ENCODE measurements at regions not wholly inside any gene's neighbourhood (a gene's known extent, or its start where the extent isn't known, plus 50 kb on each side); places are given as distances from the start of the nearest gene placed in this dataset.

DNA sequence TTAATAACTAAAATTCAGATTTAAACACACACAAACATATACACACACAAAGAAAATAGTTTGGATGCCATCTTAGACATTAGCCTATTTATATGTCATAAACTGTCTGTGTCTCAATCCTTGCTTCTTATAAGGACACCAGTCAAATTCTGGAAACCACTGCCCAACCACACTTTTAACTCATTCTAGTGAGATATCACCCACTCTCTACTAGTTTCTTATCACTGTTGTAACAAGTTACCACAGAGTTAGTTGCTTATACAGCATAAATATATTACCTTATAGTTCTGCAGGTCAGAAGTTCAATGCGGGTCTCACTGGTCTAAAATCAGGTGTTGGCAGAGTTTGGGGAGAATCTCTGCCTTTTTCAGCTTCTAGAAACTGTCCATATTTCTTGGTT lies 239.1 kb downstream of the MTX2 start:
- Histone ChIP-seq H3K4me3 (ENCODE audit: low read length) (no peak overlapping the region), H3K27me3 (ENCODE audit: control insufficient read depth, insufficient read depth) (no peaks in the 10 kb centered on the region), H3K4me1 (ENCODE audit: control insufficient read depth, insufficient read depth, low read length) (no peaks in the 10 kb centered on the region), H3K27ac (ENCODE audit: low read length) (no peak overlapping the region), H3K9me3 (ENCODE audit: control insufficient read depth, low read length) (no peaks in the 10 kb centered on the region)
- 98% methylated on average over 1 of the region's 1 CpG for WGBS
- DNase-seq (no peak), ATAC-seq (no peak)
- intact Hi-C loops (cut with DNase I) = no loop called here

DNA sequence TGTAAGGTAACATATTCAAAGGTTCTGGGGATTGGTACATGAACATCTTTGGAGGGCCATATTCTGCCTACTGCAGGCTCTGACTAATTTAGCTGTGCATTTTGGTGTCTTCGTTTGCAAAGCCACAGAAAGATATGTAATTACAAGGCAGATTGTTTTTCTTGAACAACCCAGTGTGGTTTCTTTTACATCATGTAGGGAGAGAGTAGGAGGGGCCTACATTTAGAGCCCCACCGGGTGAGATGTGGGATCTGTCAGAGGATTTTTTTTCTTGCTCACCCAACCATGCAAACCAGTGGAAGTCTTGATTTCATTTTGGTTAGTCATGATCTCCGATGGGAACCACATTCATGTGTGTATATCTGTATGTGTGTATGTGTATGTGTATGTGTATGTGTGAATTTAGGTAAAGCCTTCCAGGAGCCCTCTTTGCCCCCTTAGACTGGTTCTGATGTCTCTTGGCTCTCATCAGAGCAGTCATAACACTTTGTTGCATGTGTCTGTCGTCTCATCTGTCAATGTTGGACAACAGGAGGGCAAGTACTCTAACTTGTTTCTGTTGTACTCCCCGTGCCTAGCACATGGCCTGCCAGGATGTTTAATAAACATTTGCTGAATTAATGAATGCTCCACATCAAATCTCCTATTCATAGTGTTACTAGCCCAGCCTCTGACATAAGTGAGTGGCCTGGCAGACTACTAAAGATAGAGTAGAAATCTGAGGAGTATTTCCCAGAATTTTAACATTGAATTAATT lies 239.9 kb downstream of the MTX2 start:
- DNase-seq = no peak
- ATAC-seq = no peak
- no peak overlapping the region for H3K27ac ChIP-seq (ENCODE audit: low read length)
- H3K4me3 ChIP-seq (ENCODE audit: low read length) = no peak overlapping the region
- no peaks in the 10 kb centered on the region for H3K4me1 ChIP-seq (ENCODE audit: control insufficient read depth, insufficient read depth, low read length)
- no peaks in the 10 kb centered on the region for H3K9me3 ChIP-seq (ENCODE audit: control insufficient read depth, low read length)
- no peaks in the 10 kb centered on the region for H3K27me3 ChIP-seq (ENCODE audit: control insufficient read depth, insufficient read depth)
- 83% methylated on average over 5 of the region's 5 CpGs for WGBS
- intact Hi-C loops (cut with DNase I) = no loop called here

DNA sequence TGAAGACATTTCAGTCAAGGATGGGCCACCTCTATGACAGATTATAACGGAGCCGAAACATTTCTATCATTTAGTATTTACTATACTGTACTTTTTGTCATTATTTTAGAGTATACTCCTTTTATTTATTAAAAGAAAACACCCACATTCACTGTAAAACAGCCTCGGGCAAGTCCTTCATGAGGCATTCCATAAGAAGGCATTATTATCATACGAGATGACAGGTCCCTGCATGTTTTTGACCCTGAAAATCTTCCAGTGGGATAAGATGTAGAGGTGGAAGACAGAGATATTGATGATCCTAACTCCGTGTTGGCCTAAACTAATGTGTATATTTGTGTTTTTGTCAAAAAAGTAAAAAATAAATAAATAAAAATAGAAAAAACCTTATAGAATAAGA lies 245.0 kb downstream of the MTX2 start:
- intact Hi-C loops (cut with DNase I) = no loop called here

DNA sequence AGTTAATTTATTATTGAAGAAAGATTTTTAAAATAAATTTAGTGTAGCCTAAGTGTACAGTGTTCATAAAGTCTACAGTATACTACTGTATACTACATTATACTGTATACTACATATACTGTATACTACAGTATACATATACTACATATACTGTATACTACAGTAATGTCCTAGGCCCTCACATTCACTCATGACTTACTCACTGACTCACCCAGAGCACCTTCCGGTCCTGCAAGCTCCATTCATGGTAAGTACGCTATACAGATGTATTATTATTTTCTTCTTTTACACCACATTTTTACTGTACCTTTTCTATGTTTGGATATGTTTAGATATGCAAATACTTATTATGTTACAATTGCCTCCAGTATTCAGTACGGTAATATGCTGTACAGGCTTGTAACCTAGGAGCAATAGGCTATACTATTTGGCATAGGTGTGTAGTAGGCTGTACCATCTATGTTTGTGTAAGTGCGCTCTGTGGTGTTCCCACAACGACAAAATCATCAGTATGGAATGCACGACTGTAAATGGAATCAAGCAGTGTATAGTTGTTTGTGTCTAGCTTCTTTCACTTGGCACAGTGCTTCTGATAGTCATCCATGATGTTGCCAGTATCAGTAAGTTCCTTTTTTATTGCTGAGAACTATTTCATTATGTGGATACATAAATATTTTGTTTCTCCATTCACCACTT lies 245.7 kb downstream of the MTX2 start:
- no peak overlapping the region for H3K4me3 ChIP-seq (ENCODE audit: low read length)
- DNase-seq (no peak), ATAC-seq (no peak)
- intact Hi-C loops (cut with DNase I) = no loop called here
- H3K27me3 ChIP-seq (ENCODE audit: control insufficient read depth, insufficient read depth) = no peaks in the 10 kb centered on the region
- WGBS = 95% methylated on average over 6 of the region's 6 CpGs
- peaks cover 4% of the 10 kb centered on the region for H3K4me1 ChIP-seq (ENCODE audit: control insufficient read depth, insufficient read depth, low read length)
- no peak overlapping the region for H3K27ac ChIP-seq (ENCODE audit: low read length)
- H3K9me3 ChIP-seq (ENCODE audit: control insufficient read depth, low read length) = no peaks in the 10 kb centered on the region

More for the DNA sequence above, 245.0 kb downstream of the MTX2 start:
- H3K27ac ChIP-seq (ENCODE audit: low read length) = no peak overlapping the region
- H3K9me3 ChIP-seq (ENCODE audit: control insufficient read depth, low read length) = no peaks in the 10 kb centered on the region
- H3K27me3 ChIP-seq (ENCODE audit: control insufficient read depth, insufficient read depth) = no peaks in the 10 kb centered on the region
- H3K4me3 ChIP-seq (ENCODE audit: low read length) = no peak overlapping the region
- 96% methylated on average over 5 of the region's 5 CpGs for WGBS
- ATAC-seq (no peak), DNase-seq (no peak)
- H3K4me1 ChIP-seq (ENCODE audit: control insufficient read depth, insufficient read depth, low read length) = peaks cover 4% of the 10 kb centered on the region

DNA sequence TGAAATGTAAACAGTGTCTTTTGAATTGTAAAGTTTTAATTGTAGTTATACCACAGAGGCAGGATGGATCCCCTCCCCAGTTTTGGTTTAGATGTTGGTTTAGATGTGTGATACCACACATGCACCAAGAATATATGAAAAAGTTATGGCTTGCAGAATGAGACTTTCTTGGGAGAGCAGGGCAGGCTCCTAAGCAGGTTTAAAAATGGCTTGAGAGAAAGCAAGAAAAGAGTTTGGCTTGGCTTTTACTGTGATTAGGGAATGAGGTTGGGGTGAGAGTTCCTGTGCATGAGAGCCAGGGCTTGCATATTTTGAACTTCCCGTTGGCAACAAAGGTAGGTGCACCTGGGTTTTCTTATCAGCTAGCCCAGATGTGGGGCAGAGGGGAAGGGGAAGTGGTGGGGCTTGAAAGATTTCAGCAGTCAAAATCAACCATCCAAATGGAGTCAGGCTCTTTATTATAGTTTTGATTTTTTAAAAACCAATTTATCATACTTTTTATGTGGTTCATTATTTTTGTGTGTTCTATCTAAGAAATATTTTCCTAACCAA lies 246.9 kb downstream of the MTX2 start:
- H3K9me3 ChIP-seq (ENCODE audit: control insufficient read depth, low read length) = no peaks in the 10 kb centered on the region
- H3K27ac ChIP-seq (ENCODE audit: low read length) = no peak overlapping the region
- DNase-seq (no peak), ATAC-seq (no peak)
- intact Hi-C loops (cut with DNase I) = no loop called here
- H3K4me3 ChIP-seq (ENCODE audit: low read length) = no peak overlapping the region
- 42% methylated on average over 1 of the region's 1 CpG for WGBS
- H3K27me3 ChIP-seq (ENCODE audit: control insufficient read depth, insufficient read depth) = no peaks in the 10 kb centered on the region
- peaks cover 4% of the 10 kb centered on the region for H3K4me1 ChIP-seq (ENCODE audit: control insufficient read depth, insufficient read depth, low read length)

DNA sequence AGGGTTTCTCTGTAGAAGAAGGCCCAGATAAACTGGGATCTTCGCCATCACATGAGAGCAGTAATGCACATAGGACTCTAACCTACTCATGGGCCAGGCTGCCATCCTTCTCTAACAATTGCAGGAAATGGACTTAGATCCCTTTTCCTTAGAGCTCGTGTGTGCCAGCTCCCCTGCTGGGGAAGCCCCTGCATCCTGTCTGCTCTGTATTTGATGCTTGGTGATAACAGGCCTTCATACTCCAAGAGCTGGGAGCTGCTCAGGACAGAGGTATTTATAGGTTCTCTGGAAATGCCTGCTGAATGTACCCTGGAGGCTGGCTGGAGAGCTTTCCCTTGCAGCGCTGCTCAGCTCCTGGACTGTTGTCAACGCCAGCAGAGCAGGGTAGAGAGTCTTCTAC lies 249.6 kb downstream of the MTX2 start:
- H3K9me3 ChIP-seq (ENCODE audit: control insufficient read depth, low read length) = no peaks in the 10 kb centered on the region
- peaks cover 4% of the 10 kb centered on the region for H3K4me1 ChIP-seq (ENCODE audit: control insufficient read depth, insufficient read depth, low read length)
- intact Hi-C loops (cut with DNase I) = no loop called here
- no peaks in the 10 kb centered on the region for H3K27me3 ChIP-seq (ENCODE audit: control insufficient read depth, insufficient read depth)
- WGBS = 50% methylated on average over 4 of the region's 4 CpGs
- DNase-seq = peak in 2 of 3 donors; percentile 40 to 54
- H3K4me3 ChIP-seq (ENCODE audit: low read length) = no peak overlapping the region
- no peak overlapping the region for H3K27ac ChIP-seq (ENCODE audit: low read length)
- ATAC-seq = peak; percentile 70 to 92

DNA sequence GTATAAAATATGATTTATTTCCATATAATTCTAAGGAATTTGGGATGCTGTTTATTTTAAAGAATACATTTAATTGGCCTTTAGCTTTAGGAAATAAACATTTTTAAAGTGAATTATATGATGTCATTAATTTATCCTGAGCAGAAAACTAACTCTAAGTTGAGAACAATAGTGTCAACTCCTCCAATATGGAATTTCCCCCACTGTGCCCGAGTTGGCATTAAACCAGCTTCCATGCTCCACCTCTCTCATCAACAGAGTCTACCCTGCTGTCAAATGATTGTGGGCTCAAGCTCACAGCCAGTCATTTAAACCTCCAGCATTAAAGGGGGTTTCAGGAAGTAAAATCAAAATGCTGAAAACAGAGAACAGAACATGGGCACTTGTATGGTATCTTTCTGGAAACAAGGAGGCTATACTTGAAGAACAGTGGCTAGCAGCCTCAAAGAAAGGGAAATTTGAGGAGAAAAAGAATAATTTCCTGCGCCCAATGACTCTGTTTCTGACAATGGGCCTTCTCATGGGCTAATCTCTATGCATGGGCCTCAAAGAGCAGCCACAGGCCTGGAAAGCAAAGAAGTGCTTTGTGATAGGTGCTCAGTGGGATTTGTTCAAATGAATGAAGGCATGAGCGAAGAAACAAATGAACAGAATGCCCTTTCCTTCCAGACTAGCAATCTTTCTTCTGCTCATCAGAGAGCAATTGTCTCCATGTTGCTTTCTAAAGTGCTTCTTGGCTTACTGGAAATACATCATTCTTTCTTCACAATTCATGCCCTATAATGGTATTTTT lies 252.8 kb downstream of the MTX2 start:
- DNase-seq = no peak
- Histone ChIP-seq H3K27me3 (ENCODE audit: control insufficient read depth, insufficient read depth) (no peaks in the 10 kb centered on the region), H3K27ac (ENCODE audit: low read length) (no peak overlapping the region), H3K4me1 (ENCODE audit: control insufficient read depth, insufficient read depth, low read length) (peaks cover 4% of the 10 kb centered on the region), H3K9me3 (ENCODE audit: control insufficient read depth, low read length) (no peaks in the 10 kb centered on the region), H3K4me3 (ENCODE audit: low read length) (no peak overlapping the region)
- 55% methylated on average over 3 of the region's 3 CpGs for WGBS
- ATAC-seq = no peak
- intact Hi-C loops (cut with DNase I) = no loop called here

DNA sequence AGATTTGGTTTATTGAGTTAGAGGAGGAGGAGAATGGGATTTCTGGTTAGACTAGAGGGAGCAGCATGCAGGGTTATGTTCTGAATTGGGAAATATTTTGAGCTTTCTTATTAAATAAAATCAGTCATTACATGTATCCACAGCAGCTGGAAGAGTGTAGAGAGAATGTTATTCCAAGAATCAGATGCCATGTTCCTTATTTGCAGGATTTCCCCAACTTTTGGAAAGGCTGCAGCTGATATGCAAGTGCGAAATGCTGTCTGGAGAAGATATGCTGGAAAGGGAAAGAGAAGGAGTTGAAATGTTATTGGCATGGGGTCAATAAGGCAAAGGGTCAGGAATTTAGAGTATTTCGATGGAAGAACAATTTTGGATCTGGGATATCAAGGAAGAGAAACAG lies 255.8 kb downstream of the MTX2 start:
- ATAC-seq (peak; percentile 44 to 79), DNase-seq (no peak)
- intact Hi-C loops (cut with DNase I) = no loop called here
- WGBS = 21% methylated on average over 2 of the region's 2 CpGs
- Histone ChIP-seq H3K4me3 (ENCODE audit: low read length) (no peak overlapping the region), H3K27ac (ENCODE audit: low read length) (no peak overlapping the region), H3K9me3 (ENCODE audit: control insufficient read depth, low read length) (no peaks in the 10 kb centered on the region), H3K27me3 (ENCODE audit: control insufficient read depth, insufficient read depth) (no peaks in the 10 kb centered on the region), H3K4me1 (ENCODE audit: control insufficient read depth, insufficient read depth, low read length) (peaks cover 1% of the 10 kb centered on the region)

DNA sequence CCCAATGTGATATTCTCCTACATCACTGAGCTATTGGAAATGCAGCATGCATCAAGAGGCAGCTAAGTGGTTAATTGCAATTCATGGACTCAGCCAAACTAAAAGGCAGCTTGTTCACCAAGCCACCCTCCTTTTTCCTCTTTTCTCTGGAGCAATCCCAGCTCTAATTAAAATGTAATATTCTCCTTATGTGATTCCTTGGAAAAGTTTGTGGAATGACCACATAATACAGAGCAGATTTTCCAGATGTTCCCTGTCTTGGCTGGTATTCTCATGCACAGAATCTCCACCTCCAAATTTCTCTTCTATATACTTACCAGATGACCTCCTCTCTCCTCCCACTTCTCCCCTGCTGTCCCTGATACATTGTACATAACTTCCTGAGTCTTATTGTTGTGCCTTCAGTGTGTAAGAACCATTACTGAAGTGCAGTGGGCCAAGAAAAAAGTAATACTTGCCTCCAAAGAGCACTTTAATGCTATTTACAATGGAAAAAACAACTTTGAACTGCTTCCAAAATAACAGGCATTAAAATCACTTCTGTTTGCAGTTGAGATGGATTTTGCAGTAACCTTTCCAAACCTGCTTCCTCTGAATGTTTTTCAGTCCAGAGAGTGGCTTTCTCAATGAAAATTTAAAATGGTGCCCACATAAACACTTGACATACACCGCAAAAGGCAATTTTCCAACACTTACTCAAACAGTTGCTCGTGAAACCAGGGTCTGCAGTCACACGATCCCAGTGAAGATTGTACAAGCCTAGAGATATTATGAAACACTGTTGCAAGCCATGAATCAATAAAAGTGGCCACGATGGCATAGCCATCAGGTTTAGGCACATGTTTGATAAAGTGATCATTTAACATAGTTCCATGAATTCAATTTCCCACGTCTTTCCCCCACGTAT lies 258.0 kb downstream of the MTX2 start:
- H3K27me3 ChIP-seq (ENCODE audit: control insufficient read depth, insufficient read depth) = no peaks in the 10 kb centered on the region
- peaks cover 1% of the 10 kb centered on the region for H3K4me1 ChIP-seq (ENCODE audit: control insufficient read depth, insufficient read depth, low read length)
- WGBS = 58% methylated on average over 6 of the region's 6 CpGs
- peak in 1 of 2 donors; percentile 32 for ATAC-seq
- no peak overlapping the region for H3K27ac ChIP-seq (ENCODE audit: low read length)
- H3K9me3 ChIP-seq (ENCODE audit: control insufficient read depth, low read length) = no peaks in the 10 kb centered on the region
- DNase-seq = no peak
- no peak overlapping the region for H3K4me3 ChIP-seq (ENCODE audit: low read length)
- intact Hi-C loops (cut with DNase I) = no loop called here

DNA sequence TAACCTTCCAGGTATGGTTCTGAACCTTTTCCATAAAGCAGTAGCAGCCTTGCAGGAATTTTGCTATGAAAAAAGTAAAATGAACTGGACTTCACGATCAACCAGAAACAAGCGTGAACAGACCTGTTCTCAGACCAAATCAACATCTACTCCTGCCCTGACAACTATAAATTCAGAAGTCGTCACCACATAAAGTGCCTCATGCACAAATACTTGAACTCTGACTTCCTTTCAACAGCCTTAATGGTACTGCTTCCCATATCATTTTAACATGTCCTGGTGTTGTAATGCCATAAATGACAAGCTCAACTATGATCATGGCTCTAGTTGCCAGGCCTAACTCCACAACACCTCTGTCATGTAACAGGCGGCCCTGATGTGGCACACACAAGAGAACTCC lies 262.4 kb downstream of the MTX2 start:
- DNase-seq (no peak), ATAC-seq (peak in 1 of 2 donors; percentile 14)
- intact Hi-C loops (cut with DNase I) = no loop called here
- 76% methylated on average over 4 of the region's 4 CpGs for WGBS
- H3K4me1 ChIP-seq (ENCODE audit: control insufficient read depth, insufficient read depth, low read length) = peaks cover 1% of the 10 kb centered on the region
- no peak overlapping the region for H3K27ac ChIP-seq (ENCODE audit: low read length)
- H3K4me3 ChIP-seq (ENCODE audit: low read length) = no peak overlapping the region
- no peaks in the 10 kb centered on the region for H3K27me3 ChIP-seq (ENCODE audit: control insufficient read depth, insufficient read depth)
- H3K9me3 ChIP-seq (ENCODE audit: control insufficient read depth, low read length) = no peaks in the 10 kb centered on the region
